ENCODE measurements at regions not wholly inside any gene's neighbourhood (a gene's known extent, or its start where the extent isn't known, plus 50 kb on each side); places are given as distances from the start of the nearest gene placed in this dataset.
"Not testable (repeated sequence)": the region's sequence is repeated elsewhere in the genome, so short reads cannot be mapped to it uniquely, and the experiment has no call there.

- no peak for DNase-seq
Measured at GRCh38 chr6:14877758-14878157, 368.1 kb upstream of the JARID2 start.

- no peak for DNase-seq
Measured at GRCh38 chr6:14880052-14880451, 365.8 kb upstream of the JARID2 start.

- no peak for DNase-seq
Measured at GRCh38 chr6:14880677-14881076, 365.2 kb upstream of the JARID2 start.

DNA sequence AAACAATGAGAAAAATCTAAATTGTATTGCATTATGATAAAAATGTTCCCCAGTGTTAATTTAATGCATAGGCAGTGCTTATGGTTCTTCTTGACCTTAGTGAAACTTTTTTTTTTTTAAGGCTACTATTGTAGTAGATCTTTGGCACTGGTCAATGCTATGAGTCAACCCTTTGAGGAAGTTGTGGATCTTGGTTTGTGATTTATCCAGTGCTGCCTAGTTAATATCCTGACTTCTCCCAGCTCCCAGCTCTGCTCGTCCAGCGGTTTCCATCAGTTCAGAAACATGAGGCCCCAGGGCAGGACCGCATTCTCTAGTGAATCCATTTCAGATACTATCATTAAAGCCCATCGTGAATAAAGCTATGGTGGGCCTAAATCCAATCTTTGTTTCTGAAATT is 364.5 kb upstream of the JARID2 start:
- no peak for DNase-seq

GRCh38 chr6:14882394-14883026 is 363.4 kb upstream of the JARID2 start:
- DNase-seq: peak; percentile 69

DNA sequence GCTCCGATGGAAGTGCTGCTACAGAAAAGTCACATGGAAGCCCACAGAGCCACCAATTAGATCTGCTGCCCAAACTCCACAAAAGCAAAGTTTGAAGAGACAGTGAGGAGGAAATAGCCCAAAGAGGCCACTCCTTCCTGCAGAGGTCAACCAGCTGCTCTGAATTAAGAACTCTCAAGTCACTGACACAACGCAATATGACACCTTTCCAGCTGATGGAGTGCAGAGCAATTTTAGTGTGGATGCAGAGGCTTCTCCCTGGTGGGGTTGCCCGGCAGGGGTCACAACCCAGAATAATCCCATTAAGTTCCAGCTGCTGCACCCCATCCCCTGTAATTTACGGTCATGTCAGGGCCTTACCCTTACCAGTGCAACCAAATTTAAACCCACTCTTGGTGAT is 361.9 kb upstream of the JARID2 start:
- DNase-seq: peak; percentile 64

DNA sequence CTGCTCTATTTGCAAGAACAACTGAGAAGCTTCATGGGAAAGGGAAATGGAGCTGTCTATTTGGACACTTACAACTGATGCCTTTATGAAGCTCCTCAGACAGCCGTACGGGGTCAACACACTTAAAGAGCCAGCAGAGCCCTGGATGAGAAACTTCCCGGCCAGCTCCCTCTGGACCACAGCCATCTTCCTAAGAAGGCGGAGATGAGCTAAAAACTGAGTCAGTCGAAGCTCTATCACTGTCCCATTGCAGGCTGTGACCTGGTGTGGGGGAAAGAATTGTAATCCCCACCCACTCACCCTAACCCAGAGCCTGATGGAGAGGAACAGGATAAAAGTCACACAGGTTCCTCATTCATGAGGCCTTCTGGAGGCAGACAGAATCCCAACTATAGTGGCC is 360.4 kb upstream of the JARID2 start:
- no peak for DNase-seq

DNA sequence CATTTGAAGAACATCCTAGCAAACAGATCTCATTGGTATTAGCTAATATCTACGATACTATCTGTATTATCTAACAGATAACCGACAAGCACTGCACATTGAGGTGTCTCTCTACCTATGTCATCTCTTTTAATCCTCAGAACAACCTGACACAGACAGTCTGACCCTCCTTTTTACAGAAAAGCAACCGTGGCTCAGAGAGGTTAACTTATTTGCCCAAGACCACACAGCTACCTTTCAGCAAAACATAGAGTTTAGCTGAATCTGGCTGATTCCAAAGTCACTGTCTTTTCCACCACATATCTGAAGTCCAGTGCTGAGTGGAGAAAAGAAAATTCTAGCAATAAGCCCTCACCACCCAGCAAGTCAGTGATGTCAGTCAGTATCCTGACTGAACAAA is 358.7 kb upstream of the JARID2 start:
- no peak for DNase-seq

GRCh38 chr6:14887986-14888574 is 357.8 kb upstream of the JARID2 start:
- no peak for DNase-seq

DNA sequence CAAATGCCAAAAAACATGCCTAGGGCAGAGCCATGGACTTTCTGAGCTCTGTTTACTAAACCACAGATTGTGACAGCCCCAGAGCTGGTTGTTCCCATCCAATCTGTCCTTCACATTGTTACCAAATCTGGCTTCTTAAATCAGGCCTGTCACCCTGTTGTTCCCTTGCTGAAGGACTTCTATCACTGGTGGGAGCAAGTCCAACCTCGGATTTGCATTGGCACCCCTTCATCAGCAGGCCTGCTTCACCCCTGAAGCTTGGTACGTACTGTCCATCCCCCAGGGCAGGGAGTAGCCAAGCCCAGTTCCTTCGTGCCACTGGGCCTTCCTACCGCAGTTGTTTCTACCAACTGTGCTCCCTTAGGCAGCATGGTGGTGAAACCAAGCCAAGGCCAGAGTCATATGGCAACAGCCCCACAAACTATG is 357.3 kb upstream of the JARID2 start:
- DNase-seq: no peak

DNA sequence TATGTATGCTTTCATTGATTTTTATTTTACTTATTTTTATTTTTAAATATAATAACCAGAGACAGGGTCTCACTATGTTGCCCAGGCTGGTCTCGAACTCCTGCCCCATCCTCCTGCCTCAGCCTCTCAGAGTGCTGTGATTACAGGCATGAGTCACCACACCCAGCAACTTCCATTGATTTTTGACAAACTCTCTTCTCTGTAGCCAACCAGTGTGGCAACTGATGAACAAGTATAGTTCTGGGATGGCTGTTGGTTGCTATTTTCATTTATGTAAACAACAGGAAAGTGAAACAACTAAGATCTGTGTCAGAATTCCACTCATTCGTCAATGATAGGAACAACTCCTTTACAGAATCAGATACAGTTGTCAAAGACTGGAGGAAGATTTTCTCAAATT is 356.7 kb upstream of the JARID2 start:
- no peak for DNase-seq

DNA sequence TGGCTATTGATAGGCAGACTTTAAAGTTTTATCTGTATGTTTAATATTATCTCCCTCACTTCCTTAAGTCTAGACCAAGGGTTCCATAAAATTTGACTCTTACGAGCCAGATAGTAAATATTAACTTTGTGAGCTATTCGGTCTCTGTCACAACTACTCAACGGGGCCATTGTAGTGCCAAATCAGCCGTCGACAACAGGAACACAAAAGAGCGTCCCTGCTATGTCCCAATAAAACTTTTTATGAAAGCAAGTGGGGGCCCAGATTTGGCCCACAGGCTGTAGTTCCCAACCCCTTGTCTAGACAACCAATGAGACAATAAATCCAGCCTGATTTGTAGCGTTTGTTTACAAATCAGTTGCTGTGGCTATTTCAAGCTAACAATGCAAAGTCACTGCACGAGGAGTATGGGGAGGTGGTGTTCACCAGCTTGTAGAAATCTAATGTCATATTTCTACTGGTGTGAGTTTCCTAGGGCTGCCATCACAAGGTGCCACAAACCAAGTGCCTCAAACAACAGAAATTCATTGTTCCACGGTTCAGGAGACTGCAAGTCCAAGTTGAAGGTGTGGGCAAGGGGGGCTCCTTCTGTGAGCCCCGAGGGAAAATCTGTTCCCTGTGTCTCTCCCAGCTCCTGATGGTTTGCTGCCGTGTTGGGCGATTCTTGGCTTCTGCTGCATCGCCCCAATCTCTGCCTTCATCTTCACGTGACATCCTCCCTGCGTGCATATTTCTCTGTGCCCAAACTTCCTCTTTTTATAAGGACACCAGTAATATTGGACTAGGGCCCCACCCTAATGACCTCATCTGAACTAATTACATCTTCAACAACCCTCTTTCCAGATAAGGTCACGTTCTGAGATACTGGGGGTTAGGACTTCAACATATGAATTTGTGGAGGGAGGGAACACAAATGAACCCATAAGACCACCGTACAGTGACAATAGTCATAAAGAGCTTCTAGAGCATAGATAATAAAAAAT is 356.0 kb upstream of the JARID2 start:
- DNase-seq: no peak

- DNase-seq: not testable (repeated sequence)
Measured at GRCh38 chr6:14891820-14892375, 354.0 kb upstream of the JARID2 start.

- DNase-seq: no peak
Measured at GRCh38 chr6:14894105-14894504, 351.8 kb upstream of the JARID2 start.

GRCh38 chr6:14896475-14896874 is 349.4 kb upstream of the JARID2 start:
- DNase-seq: no peak

DNA sequence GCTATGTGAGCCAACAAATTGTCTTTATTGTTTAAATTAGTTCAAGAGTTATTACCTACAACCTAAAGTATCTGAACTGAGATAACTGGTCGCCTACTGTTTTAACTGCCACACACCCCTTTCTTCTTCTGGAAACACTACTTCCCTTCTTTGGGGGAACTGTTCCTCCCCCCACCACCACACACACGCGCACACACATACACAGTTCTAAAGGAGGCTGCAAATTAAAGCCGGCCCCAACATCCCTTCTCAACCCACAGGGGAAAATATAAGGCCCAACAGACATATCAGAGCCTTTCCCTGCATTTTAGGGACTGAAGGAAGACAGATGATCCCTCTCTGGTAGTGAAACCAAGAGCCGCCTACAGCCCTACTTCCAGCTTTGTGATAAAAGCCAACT is 348.0 kb upstream of the JARID2 start:
- no peak for DNase-seq

DNA sequence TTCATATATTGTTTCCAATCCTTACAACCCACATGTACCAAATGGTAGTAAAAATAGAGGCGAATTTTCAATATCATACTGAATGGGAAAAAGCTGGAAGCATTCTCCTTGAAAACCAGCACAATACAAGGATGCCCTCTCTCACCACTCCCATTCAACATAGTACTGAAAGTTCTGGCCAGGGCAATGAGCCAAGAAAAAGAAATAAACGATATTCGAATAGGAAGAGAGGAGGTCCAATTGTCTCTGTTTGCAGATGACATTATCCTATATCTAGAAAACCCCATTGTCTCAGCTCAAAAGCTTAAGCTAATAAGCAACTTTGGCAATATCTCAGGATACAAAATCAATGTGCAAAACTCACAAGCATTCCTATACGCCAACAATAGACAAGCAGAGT is 346.4 kb upstream of the JARID2 start:
- not testable (repeated sequence) for DNase-seq

GRCh38 chr6:14900919-14901318 is 344.9 kb upstream of the JARID2 start:
- DNase-seq: no peak

GRCh38 chr6:14903176-14904038 is 342.5 kb upstream of the JARID2 start:
- no peak for DNase-seq

- DNase-seq: no peak
Measured at GRCh38 chr6:14905201-14905600, 340.7 kb upstream of the JARID2 start.

GRCh38 chr6:14906621-14907020 is 339.2 kb upstream of the JARID2 start:
- DNase-seq: no peak

All from eye (tissue), 1 donor.